ENCODE measurements at regions not wholly inside any gene's neighbourhood (a gene's known extent, or its start where the extent isn't known, plus 50 kb on each side); places are given as distances from the start of the nearest gene placed in this dataset.

DNA sequence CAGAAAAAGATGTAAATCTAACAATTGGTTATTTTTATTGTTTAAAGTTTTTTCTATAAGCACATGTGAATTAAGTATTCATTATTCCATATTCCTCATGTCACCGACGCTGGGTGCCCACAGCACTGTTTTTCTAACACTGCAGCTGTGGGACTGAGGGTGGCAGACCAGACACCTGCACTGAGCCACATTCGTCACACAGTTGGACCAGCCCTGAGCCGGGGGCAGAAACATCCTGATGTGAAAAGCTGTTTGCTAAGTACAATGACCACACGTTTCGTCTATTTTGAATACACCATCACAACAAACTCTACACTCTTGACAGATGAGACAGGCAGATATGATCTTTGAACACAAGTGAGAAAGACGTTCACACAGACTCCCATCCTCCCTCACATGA is 749.5 kb downstream of the KCNJ18 start:
- no peak for DNase-seq (ENCODE audit: low spot score)

DNA sequence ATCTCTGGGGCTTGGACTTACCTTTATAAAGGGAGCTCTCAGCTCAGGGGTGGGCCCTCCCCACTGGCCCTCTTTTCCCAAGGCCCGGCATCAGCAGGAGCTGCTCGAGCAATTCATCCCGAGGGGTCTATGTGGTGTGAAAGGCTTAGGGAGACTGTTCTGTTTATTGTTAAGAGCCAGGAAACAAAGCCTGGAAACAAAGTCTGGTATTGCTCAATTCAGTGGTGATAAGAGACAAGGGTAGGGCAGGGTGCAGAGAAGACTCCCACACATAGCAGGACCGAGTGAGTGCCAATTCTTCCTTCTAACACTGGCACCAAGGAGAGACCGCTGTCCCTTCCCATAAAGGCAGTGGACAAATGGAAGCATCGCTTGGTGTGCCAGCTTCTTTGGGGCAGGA is 750.7 kb downstream of the KCNJ18 start:
- DNase-seq (ENCODE audit: low spot score), result no peak

- no peak for DNase-seq (ENCODE audit: low spot score)
Measured at GRCh38 chr17:22453181-22453580, 760.9 kb downstream of the KCNJ18 start.

- DNase-seq (ENCODE audit: low spot score), result no peak
Measured at GRCh38 chr17:22454070-22454999, 762.0 kb downstream of the KCNJ18 start.

- no peak for DNase-seq (ENCODE audit: low spot score)
Measured at GRCh38 chr17:22459331-22459952, 767.1 kb downstream of the KCNJ18 start.

DNA sequence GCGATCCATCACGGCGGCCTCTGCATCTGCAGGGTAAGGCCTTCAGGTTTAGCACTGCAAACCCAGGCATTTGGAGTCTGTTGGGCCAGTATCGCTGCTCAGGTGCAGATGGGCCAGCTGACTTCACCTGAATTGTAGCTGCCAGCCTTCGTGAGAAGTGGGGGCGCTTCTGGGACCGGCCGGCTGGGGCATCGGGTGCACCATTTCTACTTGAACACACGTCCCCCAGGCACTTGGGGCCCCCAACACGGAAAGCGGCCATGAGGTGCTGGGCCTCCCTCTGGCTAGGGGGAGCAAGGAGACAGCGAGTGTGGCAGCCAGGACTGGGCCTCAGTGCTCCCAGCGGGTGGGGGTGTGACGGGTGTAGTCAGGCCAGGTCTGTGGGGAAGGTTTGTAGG is 767.6 kb downstream of the KCNJ18 start:
- no peak for DNase-seq (ENCODE audit: low spot score)

- no peak for DNase-seq (ENCODE audit: low spot score)
Measured at GRCh38 chr17:22460461-22461063, 768.2 kb downstream of the KCNJ18 start.

GRCh38 chr17:22461460-22462145 is 769.3 kb downstream of the KCNJ18 start:
- DNase-seq (ENCODE audit: low spot score), result no peak

DNA sequence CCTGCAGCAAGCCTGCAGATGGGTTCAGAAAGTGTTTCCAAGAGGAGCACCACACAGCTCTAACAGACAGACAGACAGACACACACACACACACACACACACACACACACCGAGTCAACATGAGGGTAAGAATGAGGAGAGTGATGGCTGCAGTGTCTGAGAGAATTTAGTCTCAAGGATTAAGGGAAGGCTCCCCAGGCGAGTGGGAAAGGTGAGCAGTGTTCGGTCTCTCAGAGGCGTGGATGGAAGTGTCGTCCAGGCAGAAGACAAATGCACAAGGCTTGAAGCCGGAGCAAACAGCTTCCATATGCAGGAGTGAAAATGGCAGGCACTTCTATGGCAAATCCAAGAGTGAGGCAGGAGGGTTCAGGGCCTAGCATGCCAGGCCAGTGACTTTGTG is 770.1 kb downstream of the KCNJ18 start:
- no peak for DNase-seq (ENCODE audit: low spot score)

GRCh38 chr17:22463110-22463850 is 771.0 kb downstream of the KCNJ18 start:
- no peak for DNase-seq (ENCODE audit: low spot score)

GRCh38 chr17:22464041-22464440 is 771.7 kb downstream of the KCNJ18 start:
- no peak for DNase-seq (ENCODE audit: low spot score)

DNA sequence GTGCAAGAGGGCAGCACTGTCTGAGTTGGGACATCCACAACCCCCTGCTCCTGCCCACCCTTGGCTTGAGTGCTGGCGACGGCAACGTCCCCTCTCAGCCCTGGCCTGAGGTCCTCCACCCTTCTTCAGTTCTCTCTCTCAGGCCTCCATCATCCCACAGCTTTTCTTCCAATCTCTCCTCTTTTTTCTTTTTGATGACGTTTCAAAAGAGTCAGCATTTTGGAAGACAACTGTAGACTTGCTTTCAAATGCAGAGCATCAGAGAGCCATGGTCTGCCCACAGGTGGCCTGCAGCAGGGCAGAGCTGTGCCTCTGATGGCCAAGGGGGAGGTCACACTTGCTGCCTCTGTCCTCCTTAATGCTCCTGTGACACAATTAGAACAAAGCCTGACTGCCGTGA is 775.4 kb downstream of the KCNJ18 start:
- no peak for DNase-seq (ENCODE audit: low spot score)

DNA sequence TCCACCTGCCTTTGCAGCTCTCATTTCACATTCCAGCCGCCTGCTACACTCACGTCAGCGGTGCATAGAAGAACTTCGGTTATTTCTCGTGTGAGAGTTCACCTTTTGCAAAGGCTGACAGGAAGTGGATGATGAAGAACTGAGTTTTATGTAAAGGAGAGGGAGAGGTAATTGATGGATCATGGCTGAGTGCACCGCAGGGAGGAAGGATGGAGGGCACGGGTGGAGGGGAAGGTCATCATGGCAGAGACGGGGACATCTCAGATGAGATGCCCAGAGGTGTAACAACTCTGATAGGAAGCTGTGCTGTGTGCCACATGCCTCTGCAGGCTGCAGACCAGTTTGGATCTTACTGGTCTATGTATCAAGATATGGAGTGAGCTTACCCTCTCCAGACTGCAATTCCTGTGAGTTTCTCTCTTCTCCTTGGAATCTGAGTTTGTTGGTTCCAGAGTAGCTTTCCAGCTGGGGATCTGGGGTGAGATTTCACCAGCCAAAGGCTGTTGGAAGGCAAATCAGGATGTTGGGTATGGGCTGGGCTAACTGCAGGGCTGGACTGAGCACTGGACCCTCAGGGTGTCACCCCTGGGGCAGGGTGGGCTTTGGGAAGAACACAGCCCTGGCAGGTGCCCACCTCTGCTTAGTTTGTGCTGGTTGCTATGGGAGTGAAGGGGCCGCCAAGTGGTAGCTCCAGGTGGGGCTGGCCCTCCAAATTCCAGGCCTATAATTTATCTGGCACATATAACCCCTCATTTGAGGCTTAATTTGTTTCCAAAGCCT is 777.0 kb downstream of the KCNJ18 start:
- DNase-seq (ENCODE audit: low spot score), result no peak

DNA sequence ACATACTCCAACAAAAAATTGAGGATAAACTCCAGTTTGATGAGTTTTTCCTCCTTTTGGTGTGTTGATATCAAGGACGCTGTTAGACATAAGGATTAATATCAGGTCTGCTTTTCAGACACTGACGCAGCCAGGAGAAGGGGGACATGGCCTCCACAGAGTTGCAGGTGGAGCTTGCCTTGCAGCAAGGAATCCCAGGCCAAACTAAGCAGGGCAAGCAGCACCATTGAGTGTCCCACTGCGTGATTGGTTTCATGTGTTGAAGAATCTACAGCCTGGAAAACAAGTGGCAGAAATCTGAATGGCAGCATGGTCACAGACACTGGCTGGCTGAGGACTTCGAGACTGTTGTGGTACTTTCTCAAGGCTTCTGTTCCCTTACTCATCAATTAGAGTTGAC is 777.6 kb downstream of the KCNJ18 start:
- DNase-seq (ENCODE audit: low spot score), result no peak

GRCh38 chr17:22470411-22471175 is 778.3 kb downstream of the KCNJ18 start:
- DNase-seq (ENCODE audit: low spot score), result no peak

GRCh38 chr17:22484826-22485225 is 792.5 kb downstream of the KCNJ18 start:
- no peak for DNase-seq (ENCODE audit: low spot score)

DNA sequence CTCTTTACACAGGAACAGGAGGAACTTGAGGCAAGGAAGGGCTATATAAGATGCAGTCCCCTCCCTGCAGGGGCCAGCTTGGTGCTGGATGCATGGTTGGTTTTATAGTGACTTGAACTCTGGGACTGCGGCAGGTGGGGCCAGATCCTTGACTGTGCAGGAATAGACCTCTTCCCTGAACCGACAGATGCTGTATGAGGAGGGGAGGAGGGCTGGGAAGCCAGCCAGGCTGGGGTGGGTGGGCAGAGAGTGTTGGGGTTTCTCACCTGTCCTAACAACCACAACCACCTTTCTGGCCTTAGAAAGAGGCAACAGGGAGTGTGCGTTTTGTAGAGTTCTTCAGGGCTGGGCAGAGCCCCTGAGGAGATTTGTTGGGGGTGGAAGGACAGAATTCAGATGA is 798.1 kb downstream of the KCNJ18 start:
- DNase-seq (ENCODE audit: low spot score), result no peak

DNA sequence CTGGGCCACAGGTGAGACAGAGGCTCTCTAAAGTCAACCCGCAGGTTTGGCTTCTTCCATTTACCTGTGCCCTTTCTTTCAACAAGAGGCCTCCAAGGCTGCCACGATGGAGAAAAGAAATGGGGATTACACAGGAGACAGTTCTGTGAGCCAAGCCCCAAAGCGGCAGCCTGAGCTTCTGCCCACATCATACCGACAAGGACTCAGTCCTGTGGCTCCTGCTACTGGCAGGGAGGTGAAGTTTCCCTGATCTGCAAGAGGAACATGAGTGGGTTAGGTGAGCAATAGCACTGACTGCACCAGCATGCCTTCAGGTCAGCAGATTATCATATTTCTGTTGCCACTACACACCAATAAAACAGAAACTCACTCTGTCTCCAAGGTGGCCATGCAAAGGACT is 800.0 kb downstream of the KCNJ18 start:
- no peak for DNase-seq (ENCODE audit: low spot score)

DNA sequence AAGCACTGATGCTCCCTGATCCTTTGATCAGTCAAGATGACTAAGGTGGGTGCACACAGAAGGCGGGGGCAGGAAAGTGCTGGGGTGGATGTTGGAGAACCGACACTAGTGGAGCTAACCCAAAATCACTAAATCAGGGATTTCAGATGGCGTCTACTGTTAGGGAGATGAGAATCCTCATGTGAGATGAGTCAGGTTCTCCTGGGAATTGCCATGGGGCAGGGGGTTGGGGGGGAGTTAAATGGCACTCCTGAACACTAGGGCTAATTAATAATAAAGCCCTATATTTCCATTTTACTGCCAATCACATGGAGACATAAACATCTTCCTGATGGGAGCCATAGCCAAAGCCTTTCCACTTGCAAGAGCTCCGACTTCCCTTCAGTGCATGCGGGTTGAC is 804.1 kb downstream of the KCNJ18 start:
- DNase-seq (ENCODE audit: low spot score), result no peak

DNA sequence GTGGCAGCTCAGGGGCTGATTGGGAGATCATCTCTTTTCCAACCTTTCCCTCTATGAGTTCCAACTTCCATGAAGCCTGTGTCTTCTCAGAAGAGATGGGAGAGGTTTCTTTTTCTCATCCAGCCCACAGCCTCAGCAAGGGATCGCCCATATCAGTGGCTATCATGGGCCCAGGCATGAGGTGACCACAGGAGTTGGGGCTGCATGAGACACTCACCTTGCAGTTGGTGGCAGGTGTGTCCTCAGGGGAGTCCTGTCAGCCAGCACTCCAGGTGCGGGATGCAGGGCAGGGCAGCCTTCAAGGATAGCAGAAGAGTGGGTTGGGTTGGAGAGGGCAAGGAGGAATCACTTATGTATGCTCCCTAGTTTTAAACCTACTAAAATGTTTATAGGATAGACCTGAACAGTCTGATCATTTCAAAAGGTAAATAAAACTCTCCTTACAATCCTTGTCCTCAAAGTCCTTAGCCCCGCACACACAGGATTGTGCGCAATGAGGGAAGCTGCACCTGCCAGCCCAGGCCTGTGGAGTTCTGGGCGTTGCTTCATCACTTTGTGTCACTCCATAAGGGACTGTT is 811.1 kb downstream of the KCNJ18 start:
- no peak for DNase-seq (ENCODE audit: low spot score)
